KMS-11 (cell line): ENCODE measurements at regions not wholly inside any gene's neighbourhood (a gene's known extent, or its start where the extent isn't known, plus 50 kb on each side); places are given as distances from the start of the nearest gene placed in this dataset.

Source experiments
- H2AFZ ChIP-seq: fragments of 200-600 bp; sonication (generic); 2 replicates; pipeline ENCODE4 v1.6.1; 2016; ENCODE audit warnings: antibody characterized with exemption, mixed run types, low read depth
- H3K27ac ChIP-seq: fragments of 200-600 bp; sonication (generic); 2 replicates; pipeline ENCODE4 v1.6.1; 2016; ENCODE audit warnings: mild to moderate bottlenecking, mixed run types
- H3K27me3 ChIP-seq: fragments of 200-600 bp; sonication (generic); 2 replicates; pipeline ENCODE4 v1.6.1; 2017; ENCODE audit warnings: mild to moderate bottlenecking, low read depth, mixed run types, moderate library complexity; ENCODE audit not compliant: insufficient read depth
- H3K36me3 ChIP-seq: fragments of 200-600 bp; sonication (generic); 2 replicates; pipeline ENCODE4 v1.6.1; 2017; ENCODE audit warnings: mild to moderate bottlenecking, mixed run types; ENCODE audit not compliant: insufficient read depth
- H3K4me1 ChIP-seq: fragments of 200-600 bp; sonication (generic); 2 replicates; pipeline ENCODE4 v1.6.1; 2016; ENCODE audit warnings: mild to moderate bottlenecking, low read depth, mixed run types; ENCODE audit not compliant: poor library complexity, severe bottlenecking
- H3K4me2 ChIP-seq: fragments of 200-600 bp; sonication (generic); 2 replicates; pipeline ENCODE4 v1.7.0; 2016; ENCODE audit warnings: mild to moderate bottlenecking, mixed run types
- H3K4me3 ChIP-seq: fragments of 200-600 bp; sonication (generic); IDR thresholded peaks from 2 replicates; pipeline ENCODE4 v1.6.1; 2017; ENCODE audit warnings: low read depth, low read length, mixed read lengths; ENCODE audit not compliant: insufficient read depth
- H3K79me2 ChIP-seq: fragments of 200-600 bp; sonication (generic); 2 replicates; pipeline ENCODE4 v1.6.1; 2016; ENCODE audit warnings: low read depth, mixed run types; ENCODE audit not compliant: insufficient read depth
- H3K9ac ChIP-seq: fragments of 200-600 bp; sonication (generic); 2 replicates; pipeline ENCODE4 v1.6.1; 2016; ENCODE audit warnings: mild to moderate bottlenecking, mixed run types
- H4K20me1 ChIP-seq: fragments of 200-600 bp; sonication (generic); 2 replicates; pipeline ENCODE4 v1.6.1; 2016; ENCODE audit warnings: mild to moderate bottlenecking, mixed run types; ENCODE audit not compliant: insufficient read depth
- TF ChIP-seq, protein P1 (sequence below): fragments of 200-600 bp; sonication (generic); conservative IDR thresholded peaks from 2 replicates; pipeline ENCODE4 v1.6.1; 2017; ENCODE audit warnings: low read depth, mild to moderate bottlenecking, antibody characterized with exemption, low read length, moderate library complexity, mixed read lengths

DNA sequence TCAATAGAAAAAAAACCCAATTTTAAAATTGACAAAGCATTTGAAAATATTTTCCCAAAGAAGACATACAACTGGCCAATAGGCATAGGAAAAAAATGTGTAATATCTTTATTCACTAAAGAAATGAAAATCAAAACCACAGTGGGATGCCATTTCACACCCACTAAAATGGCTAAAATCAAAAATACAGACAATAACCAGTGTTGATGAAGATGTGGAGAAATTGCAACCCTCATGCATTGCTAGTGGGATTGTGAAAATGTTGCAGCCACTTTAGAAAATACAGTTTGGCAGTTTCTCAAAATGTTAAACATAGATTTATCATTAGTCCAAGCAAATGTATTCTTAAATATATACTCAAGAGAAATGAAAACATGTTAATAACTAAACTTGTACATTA lies 315.1 kb upstream of the GPR149 start:
- H3K4me3 ChIP-seq, result no peak overlapping the region
- H3K79me2 ChIP-seq, result no peaks in the 10 kb centered on the region
- no peaks in the 10 kb centered on the region for H3K36me3 ChIP-seq
- no peaks in the 10 kb centered on the region for H3K4me1 ChIP-seq
- H2AFZ ChIP-seq, result no peak overlapping the region
- no peak overlapping the region for H3K4me2 ChIP-seq
- H3K27me3 ChIP-seq, result no peaks in the 10 kb centered on the region
- TF ChIP-seq, protein P1, sequence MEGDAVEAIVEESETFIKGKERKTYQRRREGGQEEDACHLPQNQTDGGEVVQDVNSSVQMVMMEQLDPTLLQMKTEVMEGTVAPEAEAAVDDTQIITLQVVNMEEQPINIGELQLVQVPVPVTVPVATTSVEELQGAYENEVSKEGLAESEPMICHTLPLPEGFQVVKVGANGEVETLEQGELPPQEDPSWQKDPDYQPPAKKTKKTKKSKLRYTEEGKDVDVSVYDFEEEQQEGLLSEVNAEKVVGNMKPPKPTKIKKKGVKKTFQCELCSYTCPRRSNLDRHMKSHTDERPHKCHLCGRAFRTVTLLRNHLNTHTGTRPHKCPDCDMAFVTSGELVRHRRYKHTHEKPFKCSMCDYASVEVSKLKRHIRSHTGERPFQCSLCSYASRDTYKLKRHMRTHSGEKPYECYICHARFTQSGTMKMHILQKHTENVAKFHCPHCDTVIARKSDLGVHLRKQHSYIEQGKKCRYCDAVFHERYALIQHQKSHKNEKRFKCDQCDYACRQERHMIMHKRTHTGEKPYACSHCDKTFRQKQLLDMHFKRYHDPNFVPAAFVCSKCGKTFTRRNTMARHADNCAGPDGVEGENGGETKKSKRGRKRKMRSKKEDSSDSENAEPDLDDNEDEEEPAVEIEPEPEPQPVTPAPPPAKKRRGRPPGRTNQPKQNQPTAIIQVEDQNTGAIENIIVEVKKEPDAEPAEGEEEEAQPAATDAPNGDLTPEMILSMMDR, result no peak
- no peak overlapping the region for H3K27ac ChIP-seq
- no peak overlapping the region for H3K9ac ChIP-seq
- no peaks in the 10 kb centered on the region for H4K20me1 ChIP-seq

DNA sequence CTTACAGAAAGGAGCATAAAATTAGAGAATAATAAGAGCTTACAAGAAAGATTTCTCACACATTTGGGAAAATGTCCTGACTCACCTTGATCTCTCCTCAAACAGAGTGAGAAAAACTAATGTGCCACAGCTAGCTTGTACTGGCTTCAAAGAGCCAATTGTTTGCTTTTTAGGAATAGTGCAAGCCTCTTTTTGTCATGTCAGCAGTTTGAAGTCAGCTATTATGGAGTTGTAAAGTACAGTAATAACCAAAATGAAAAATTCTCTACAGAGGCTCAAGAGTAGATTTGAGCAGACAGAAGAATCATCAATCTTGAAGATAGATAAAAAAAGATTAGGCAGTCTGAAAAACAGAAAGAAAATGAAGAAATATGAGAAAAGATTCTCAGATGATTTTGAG lies 313.4 kb upstream of the GPR149 start:
- Histone ChIP-seq H3K27me3 (no peaks in the 10 kb centered on the region), H3K9ac (no peak overlapping the region), H2AFZ (no peak overlapping the region), H4K20me1 (no peaks in the 10 kb centered on the region), H3K27ac (no peak overlapping the region), H3K4me1 (no peaks in the 10 kb centered on the region), H3K36me3 (no peaks in the 10 kb centered on the region), H3K79me2 (no peaks in the 10 kb centered on the region), H3K4me3 (no peak overlapping the region), H3K4me2 (no peak overlapping the region)
- TF ChIP-seq, protein P1, result no peak

DNA sequence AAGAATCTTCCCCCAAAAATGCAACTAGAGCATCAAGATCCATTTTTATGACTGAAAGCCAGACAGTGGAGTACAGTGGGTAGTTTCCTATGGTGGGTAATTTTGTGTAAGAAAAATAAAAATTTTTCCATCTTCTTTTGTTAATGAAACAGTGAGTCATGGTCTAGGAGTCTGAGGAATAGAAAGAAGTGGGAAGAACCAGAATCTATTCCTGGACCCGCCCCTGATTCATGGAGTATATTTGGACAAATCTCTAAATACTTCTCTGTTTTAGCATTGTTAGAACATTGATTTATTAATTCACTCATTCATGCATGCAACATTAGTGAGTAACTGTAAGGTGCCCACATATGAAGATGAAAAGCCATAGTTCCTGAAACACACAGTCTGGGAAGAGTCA lies 304.5 kb upstream of the GPR149 start:
- Histone ChIP-seq H3K27ac (no peak overlapping the region), H3K79me2 (no peaks in the 10 kb centered on the region), H3K27me3 (no peaks in the 10 kb centered on the region), H4K20me1 (no peaks in the 10 kb centered on the region), H3K9ac (no peak overlapping the region), H2AFZ (no peak overlapping the region), H3K4me1 (no peaks in the 10 kb centered on the region), H3K36me3 (no peaks in the 10 kb centered on the region), H3K4me3 (no peak overlapping the region), H3K4me2 (no peak overlapping the region)
- TF ChIP-seq, protein P1, result no peak

DNA sequence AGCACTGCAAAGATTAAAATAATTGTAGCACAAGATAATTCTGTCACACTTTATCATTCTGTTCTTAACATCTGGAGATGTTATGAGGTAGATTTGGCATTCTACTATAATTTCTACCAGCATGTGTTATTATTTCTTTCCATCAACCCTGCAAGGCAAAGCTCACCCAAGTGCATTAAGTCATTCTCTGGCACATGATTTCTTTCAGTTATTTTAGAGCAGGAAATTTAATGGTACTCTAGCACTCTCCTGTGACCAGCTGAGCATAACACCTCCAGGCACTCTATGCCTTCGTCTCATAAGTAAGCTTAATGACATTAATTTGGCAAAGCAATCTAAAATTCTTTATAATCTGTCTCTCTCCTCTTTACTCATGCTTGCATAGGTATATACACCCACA lies 300.2 kb upstream of the GPR149 start:
- Histone ChIP-seq H3K36me3 (no peaks in the 10 kb centered on the region), H3K27me3 (no peaks in the 10 kb centered on the region), H2AFZ (no peak overlapping the region), H3K4me2 (no peak overlapping the region), H3K4me1 (no peaks in the 10 kb centered on the region), H3K79me2 (no peaks in the 10 kb centered on the region), H3K4me3 (no peak overlapping the region), H4K20me1 (no peaks in the 10 kb centered on the region), H3K27ac (no peak overlapping the region), H3K9ac (no peak overlapping the region)
- TF ChIP-seq, protein P1, result no peak

DNA sequence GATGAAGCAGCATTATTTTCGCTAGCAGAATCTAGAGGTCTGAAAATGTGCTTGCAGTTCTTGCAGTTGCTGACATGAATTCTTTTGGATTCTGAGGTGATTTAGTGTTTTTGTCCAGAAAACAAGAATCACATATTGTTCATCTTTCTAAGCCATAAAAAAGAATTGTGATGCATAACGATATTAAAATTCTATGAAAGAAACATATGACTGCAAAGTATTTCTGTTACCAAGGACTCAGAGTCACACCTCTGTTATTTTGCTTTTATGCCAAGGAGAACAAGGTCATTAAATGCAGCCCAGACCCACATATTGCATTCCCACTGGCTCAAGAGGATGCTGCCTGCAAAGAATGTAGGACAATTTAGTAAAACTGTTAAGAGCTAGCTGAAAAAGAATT lies 299.8 kb upstream of the GPR149 start:
- Histone ChIP-seq H2AFZ (no peak overlapping the region), H3K27me3 (no peaks in the 10 kb centered on the region), H3K9ac (no peak overlapping the region), H3K79me2 (no peaks in the 10 kb centered on the region), H3K4me1 (no peaks in the 10 kb centered on the region), H4K20me1 (no peaks in the 10 kb centered on the region), H3K4me2 (no peak overlapping the region), H3K27ac (no peak overlapping the region), H3K4me3 (no peak overlapping the region), H3K36me3 (no peaks in the 10 kb centered on the region)
- TF ChIP-seq, protein P1, result no peak
